ENCODE measurements at regions not wholly inside any gene's neighbourhood (a gene's known extent, or its start where the extent isn't known, plus 50 kb on each side); places are given as distances from the start of the nearest gene placed in this dataset.

- TF ChIP-seq TEAD4 (IDR thresholded peaks at IDR 0.05; ENCODE audit: borderline replicate concordance, insufficient read depth) = no peak
- no peak for TF ChIP-seq EP300 (IDR thresholded peaks at IDR 0.05; ENCODE audit: borderline replicate concordance in 1 of 2, low read depth in 1 of 2, low read length in 1 of 2)
- TF ChIP-seq CTCF (IDR thresholded peaks at IDR 0.05) = no peak
- no peak for TF ChIP-seq POLR2AphosphoS5 (IDR thresholded peaks at IDR 0.05; ENCODE audit: low read depth, low read length)
- no peak for TF ChIP-seq REST (IDR thresholded peaks at IDR 0.05; ENCODE audit: low read depth, low read length)
- no peak for TF ChIP-seq JUND (IDR thresholded peaks at IDR 0.05)
- no peak for TF ChIP-seq NRF1 (IDR thresholded peaks at IDR 0.05; ENCODE audit: low read depth, low read length)
- no peak for TF ChIP-seq FOXM1 (IDR thresholded peaks at IDR 0.05; ENCODE audit: low read depth)
- no peak for TF ChIP-seq PBX3 (IDR thresholded peaks at IDR 0.05)
- TF ChIP-seq RCOR1 (IDR thresholded peaks at IDR 0.05; ENCODE audit: low read length) = no peak
- no peak for TF ChIP-seq GABPA (IDR thresholded peaks at IDR 0.05; ENCODE audit: low read depth)
- TF ChIP-seq RXRA (IDR thresholded peaks at IDR 0.05; ENCODE audit: borderline replicate concordance, low read depth) = no peak
- TF ChIP-seq FOXJ3 (CRISPR knock-in tag; IDR thresholded peaks at IDR 0.05) = no peak
These were observed 106.3 kb upstream of the ZFHX3 start for GRCh38 chr16:73154063-73154870.

Measured in SK-N-SH (cell line).